ENCODE measurements at regions not wholly inside any gene's neighbourhood (a gene's known extent, or its start where the extent isn't known, plus 50 kb on each side); places are given as distances from the start of the nearest gene placed in this dataset.

GRCh38 chr2:126038861-126039260 lies 617.1 kb upstream of the GYPC start:
- Histone ChIP-seq H3K9ac (ENCODE audit: low read depth, low read length) (no peak overlapping the region), H3K9me3 (ENCODE audit: control insufficient read depth, insufficient read depth, low read length) (peaks cover 6% of the 10 kb centered on the region), H2BK15ac (ENCODE audit: low read depth, low read length) (no peak overlapping the region), H2BK5ac (ENCODE audit: low read depth, low read length, poor library complexity, severe bottlenecking) (no peak overlapping the region), H2BK120ac (ENCODE audit: low read depth, low read length) (no peak overlapping the region), H4K91ac (ENCODE audit: insufficient read depth, low read depth, low read length) (no peak overlapping the region), H3K9me1 (ENCODE audit: insufficient read depth, low read length) (no peaks in the 10 kb centered on the region), H3K79me1 (ENCODE audit: low read depth in 1 of 2, low read length in 2 of 2) (no peaks in the 10 kb centered on the region), H3K56ac (ENCODE audit: extremely low read depth, insufficient read depth, low read length) (no peak overlapping the region), H2AK5ac (ENCODE audit: low read depth, low read length) (no peak overlapping the region), H3K27ac (ENCODE audit: insufficient read depth, low read length) (no peak overlapping the region), H3K4me2 (ENCODE audit: low read depth, low read length) (no peak overlapping the region), H3K4me3 (ENCODE audit: insufficient read depth, low read depth, low read length) (no peak overlapping the region), H2BK20ac (ENCODE audit: low read depth, low read length) (no peak overlapping the region), H4K8ac (ENCODE audit: low read depth in 2 of 2, low read length in 2 of 2) (no peak overlapping the region), H3K14ac (replicated peaks; ENCODE audit: low read depth, low read length) (no peak overlapping the region), H4K20me1 (ENCODE audit: insufficient read depth, low read length) (no peaks in the 10 kb centered on the region), H3K27me3 (ENCODE audit: control insufficient read depth, insufficient read depth, low read length) (no peaks in the 10 kb centered on the region), H3K18ac (ENCODE audit: low read depth, low read length) (no peak overlapping the region), H3K36me3 (ENCODE audit: control insufficient read depth, insufficient read depth, low read length) (no peaks in the 10 kb centered on the region), H2AK9ac (replicated peaks; ENCODE audit: low read depth, low read length, poor library complexity) (no peak overlapping the region), H3K23ac (ENCODE audit: low read depth, low read length) (no peak overlapping the region), H4K5ac (ENCODE audit: low read depth, low read length) (no peak overlapping the region), H2AFZ (replicated peaks; ENCODE audit: low read length, poor library complexity) (no peak overlapping the region), H3K4ac (ENCODE audit: low read depth, low read length) (no peak overlapping the region), H3K4me1 (ENCODE audit: control insufficient read depth, insufficient read depth, low read length) (no peaks in the 10 kb centered on the region)
- no peak for TF ChIP-seq ELK1 (IDR thresholded peaks at IDR 0.05; ENCODE audit: borderline replicate concordance, low read depth, low read length)
- TF ChIP-seq MXI1 (IDR thresholded peaks at IDR 0.05; ENCODE audit: borderline replicate concordance, low read depth, low read length), result no peak
- no peak for TF ChIP-seq POLR2A (IDR thresholded peaks at IDR 0.05; ENCODE audit: low read depth, low read length)
- no peak for TF ChIP-seq BHLHE40 (IDR thresholded peaks at IDR 0.05; ENCODE audit: low read depth, low read length)
- TF ChIP-seq MAFK (IDR thresholded peaks at IDR 0.05; ENCODE audit: low read depth, low read length), result no peak
- no peak for TF ChIP-seq NFE2L2 (IDR thresholded peaks at IDR 0.05; ENCODE audit: low read depth, low read length)
- TF ChIP-seq RAD21 (IDR thresholded peaks at IDR 0.05; ENCODE audit: low read length), result no peak
- TF ChIP-seq RFX5 (IDR thresholded peaks at IDR 0.05; ENCODE audit: low read depth, low read length), result no peak
- no peak for TF ChIP-seq SMC3 (IDR thresholded peaks at IDR 0.05; ENCODE audit: low read depth, low read length)
- TF ChIP-seq MAZ (IDR thresholded peaks at IDR 0.05; ENCODE audit: borderline replicate concordance, low read depth, low read length), result no peak
- TF ChIP-seq USF2 (IDR thresholded peaks at IDR 0.05; ENCODE audit: low read depth, low read length), result no peak
- TF ChIP-seq RCOR1 (IDR thresholded peaks at IDR 0.05; ENCODE audit: insufficient replicate concordance, low read length), result no peak
- no peak for TF ChIP-seq CEBPB (IDR thresholded peaks at IDR 0.05; ENCODE audit: low read depth, low read length)
- TF ChIP-seq CTCF (conservative IDR thresholded peaks at IDR 0.05; ENCODE audit: low read depth, low read length), result no peak
- TF ChIP-seq FOS (IDR thresholded peaks at IDR 0.05; ENCODE audit: low read depth, low read length), result no peak
- no peak for TF ChIP-seq CHD1 (IDR thresholded peaks at IDR 0.05; ENCODE audit: low read depth, low read length)
- dilution Hi-C loops (cut with HindIII; ENCODE audit: low sequenced_read_pairs, unreplicated experiment) (no loop called here), in situ Hi-C loops (cut with MboI; ENCODE audit: low sequenced_read_pairs) (no loop called here), intact Hi-C loops (cut with micrococcal nuclease) (no loop called here)
- ATAC-seq (ENCODE audit: low read depth) (no peak), DNase-seq (no peak)
- no CpG with 5 or more reads among the region's 2 CpGs for WGBS, 2 experiments (ENCODE audit: extremely low coverage in 2 of 2, insufficient read length in 1 of 2)
- POLR2A ChIA-PET (ENCODE audit: unreplicated experiment), result no interaction called here
- no TSS peak for BruUV-seq (replicated peaks)
- CTCF ChIA-PET, result no interaction called here

Data from IMR-90 (cell line).